H1 (cell line): ENCODE measurements at regions not wholly inside any gene's neighbourhood (a gene's known extent, or its start where the extent isn't known, plus 50 kb on each side); places are given as distances from the start of the nearest gene placed in this dataset.

Experiments
- CTCF ChIA-PET: fragments of 300-600 bp; sonication (Branson Sonifier 250); formaldehyde crosslinking; loops from one replicate; lab custom pipeline; 2021; ENCODE audit not compliant: partially characterized antibody; lab: Charles Lee
- POLR2A ChIA-PET: fragments of 300-600 bp; sonication (Branson Sonifier 250); formaldehyde crosslinking; loops from one replicate; lab custom pipeline; 2021; ENCODE audit warnings: inconsistent platforms; ENCODE audit not compliant: partially characterized antibody; lab: Charles Lee
- DNase-seq, 2 experiments: peaks; one replicate each; pipeline versions ENCODE4 v3.0.0 to v3.0.0-alpha.2; 2010 to 2022; ENCODE audit warnings: low spot score in 2 of 2, low read depth in 1 of 2, mixed read lengths in 1 of 2
- FAIRE-seq: peaks from 2 replicates; lab custom pipeline; 2011; peaks lifted over from hg19 to GRCh38; lab: Jason Lieb, UNC
- H2AFZ ChIP-seq: 2 replicates; pipeline ENCODE4 v1.8.1; 2012; ENCODE audit warnings: low read length, inconsistent platforms
- H2AK5ac ChIP-seq: 2 replicates; pipeline ENCODE4 v1.6.1; 2013; ENCODE audit warnings: low read depth, low read length
- H2BK120ac ChIP-seq: replicated peaks from 2 replicates; pipeline ENCODE3; 2013; ENCODE audit warnings: low read depth, low read length, inconsistent platforms
- H2BK12ac ChIP-seq: 2 replicates; pipeline ENCODE4 v1.6.1; 2013; ENCODE audit warnings: low read depth, low read length
- H2BK15ac ChIP-seq: 2 replicates; pipeline ENCODE4 v1.6.1; 2013; ENCODE audit warnings: low read length
- H2BK20ac ChIP-seq: 2 replicates; pipeline ENCODE4 v1.6.1; 2013; ENCODE audit warnings: low read length
- H2BK5ac ChIP-seq: 2 replicates; pipeline ENCODE4 v1.6.1; 2013; ENCODE audit warnings: low read depth, low read length
- H3K14ac ChIP-seq: 2 replicates; pipeline ENCODE4 v1.6.1; 2013; ENCODE audit warnings: inconsistent platforms; ENCODE audit not compliant: insufficient read length
- H3K18ac ChIP-seq: 2 replicates; pipeline ENCODE4 v1.6.1; 2013; ENCODE audit warnings: low read length; ENCODE audit errors: extremely low read depth
- H3K23ac ChIP-seq: 2 replicates; pipeline ENCODE4 v1.6.1; 2013; ENCODE audit warnings: inconsistent platforms; ENCODE audit not compliant: insufficient read length
- H3K23me2 ChIP-seq: 2 replicates; pipeline ENCODE4 v1.6.1; 2013; ENCODE audit warnings: low read depth, low read length
- H3K27ac ChIP-seq: 2 replicates; pipeline ENCODE4 v1.6.1; 2011; ENCODE audit warnings: low read depth, low read length, inconsistent platforms
- H3K27me3 ChIP-seq, 4 experiments: replicated peaks in 1 of 4; 1 replicate in 1 of 4; 2 replicates in 3 of 4; pipeline versions ENCODE4 v1.6.1 to v1.8.1; 2011 to 2013; ENCODE audit warnings: low read length in 3 of 4, mild to moderate bottlenecking in 3 of 4, inconsistent platforms in 2 of 4, mixed read lengths in 2 of 4, moderate library complexity in 1 of 4; ENCODE audit not compliant: control insufficient read depth in 3 of 4, insufficient read depth in 3 of 4; ENCODE audit errors: extremely low read depth in 1 of 4
- H3K36me3 ChIP-seq, 4 experiments: 2 replicates each; pipeline versions ENCODE4 v1.6.1 to v1.8.1; 2011 to 2013; ENCODE audit warnings: mild to moderate bottlenecking in 4 of 4, low read length in 3 of 4, moderate library complexity in 2 of 4, control low read depth in 1 of 4, inconsistent platforms in 1 of 4; ENCODE audit not compliant: insufficient read depth in 4 of 4, control insufficient read depth in 2 of 4
- H3K4ac ChIP-seq: replicated peaks from 2 replicates; pipeline ENCODE3; 2013; ENCODE audit warnings: low read length, low read depth, mixed read lengths, inconsistent platforms; ENCODE audit not compliant: insufficient read length
- H3K4me1 ChIP-seq, 4 experiments: replicated peaks in 1 of 4; 1 replicate in 1 of 4; 2 replicates in 3 of 4; pipeline versions ENCODE4 v1.6.1 to v1.8.1; 2011 to 2013; ENCODE audit warnings: low read length in 3 of 4, inconsistent platforms in 2 of 4, mixed read lengths in 1 of 4; ENCODE audit not compliant: insufficient read depth in 4 of 4, control insufficient read depth in 3 of 4
- H3K4me2 ChIP-seq, 2 experiments: 2 replicates each; pipeline versions ENCODE4 v1.6.1 to v1.8.1; 2011 to 2013; ENCODE audit warnings: low read depth in 2 of 2, low read length in 2 of 2, control low read depth in 1 of 2, inconsistent platforms in 1 of 2, mild to moderate bottlenecking in 1 of 2; ENCODE audit not compliant: insufficient read depth in 1 of 2
- H3K4me3 ChIP-seq, 4 experiments: fragments of 200-600, 300-600 bp in 1 of 4; sonication (generic), shearing (Covaris generic), sonication (Bioruptor Twin) in 1 of 4; 2 replicates each; pipeline versions ENCODE4 v1.5.1 to v1.8.1; 2011 to 2016; ENCODE audit warnings: low read length in 4 of 4, low read depth in 3 of 4, control low read depth in 2 of 4, inconsistent platforms in 2 of 4, mild to moderate bottlenecking in 2 of 4, mixed read lengths in 1 of 4, moderate library complexity in 1 of 4; ENCODE audit not compliant: insufficient read depth in 2 of 4; ENCODE audit errors: extremely low read depth in 1 of 4
- H3K56ac ChIP-seq: replicated peaks from 2 replicates; pipeline ENCODE3; 2013; ENCODE audit warnings: low read depth, mild to moderate bottlenecking, mixed read lengths, low read length, inconsistent platforms; ENCODE audit not compliant: insufficient read length
- H3K79me1 ChIP-seq: 2 replicates; pipeline ENCODE4 v1.6.1; 2013; ENCODE audit warnings: low read depth, low read length, control low read depth
- H3K79me2 ChIP-seq, 2 experiments: 2 replicates each; pipeline versions ENCODE4 v1.6.1 to v1.8.1; 2012 to 2013; ENCODE audit warnings: low read length in 2 of 2, mild to moderate bottlenecking in 2 of 2, inconsistent platforms in 1 of 2; ENCODE audit not compliant: insufficient read depth in 2 of 2, control insufficient read depth in 1 of 2
- H3K9ac ChIP-seq, 4 experiments: replicated peaks in 1 of 4; 1 replicate in 1 of 4; 2 replicates in 3 of 4; pipeline versions ENCODE4 v1.6.1 to v1.8.1; 2011 to 2013; ENCODE audit warnings: low read depth in 3 of 4, low read length in 3 of 4, control low read depth in 2 of 4, mild to moderate bottlenecking in 2 of 4, moderate library complexity in 2 of 4, inconsistent platforms in 1 of 4; ENCODE audit errors: extremely low read depth in 1 of 4
- H3K9me3 ChIP-seq, 2 experiments: 2 replicates each; pipeline versions ENCODE4 v1.6.1 to v1.8.1; 2012 to 2013; ENCODE audit warnings: mild to moderate bottlenecking in 2 of 2, moderate library complexity in 2 of 2, control low read depth in 1 of 2, inconsistent platforms in 1 of 2, low read depth in 1 of 2, low read length in 1 of 2, mixed read lengths in 1 of 2; ENCODE audit not compliant: insufficient read depth in 2 of 2
- H4K20me1 ChIP-seq, 2 experiments: replicated peaks in 1 of 2; 2 replicates each; pipeline versions ENCODE3 to v1.8.1; 2011 to 2013; ENCODE audit warnings: inconsistent platforms in 2 of 2, low read length in 2 of 2, mild to moderate bottlenecking in 1 of 2; ENCODE audit not compliant: insufficient read depth in 2 of 2, control insufficient read depth in 1 of 2
- H4K5ac ChIP-seq: 2 replicates; pipeline ENCODE4 v1.6.1; 2013; ENCODE audit warnings: low read length, low read depth, mixed read lengths, inconsistent platforms; ENCODE audit not compliant: insufficient read length
- H4K8ac ChIP-seq: 2 replicates; pipeline ENCODE4 v1.8.0; 2013; ENCODE audit warnings: mild to moderate bottlenecking, moderate library complexity, low read length, inconsistent platforms; ENCODE audit not compliant: insufficient read depth; ENCODE audit errors: extremely low read depth
- H4K91ac ChIP-seq: replicated peaks from 2 replicates; pipeline ENCODE3; 2013; ENCODE audit warnings: low read length, mixed read lengths, inconsistent platforms; ENCODE audit not compliant: insufficient read length
- CBX8 ChIP-seq: fragments of 300-800, 300-1000 bp; sonication (generic); IDR thresholded peaks from 2 replicates; pipeline ENCODE4 v1.7.1; 2016; ENCODE audit warnings: low read depth, low read length, borderline replicate concordance
- JUN ChIP-seq: IDR thresholded peaks from 2 replicates; pipeline ENCODE4 v1.6.1; 2011; ENCODE audit warnings: low read depth, mild to moderate bottlenecking, improper control_type of control experiment, low read length
- WGBS, 2 experiments: shearing (Covaris generic) in 1 of 2; methylation state at CpG; one replicate each; pipeline versions ENCODE4 v1.1.6 to v1.1.7; 2013 to 2015; ENCODE audit warnings: low lambda C conversion rate in 2 of 2, mixed read lengths in 2 of 2, inconsistent platforms in 1 of 2, low coverage in 1 of 2, missing lambda C conversion rate in 1 of 2; ENCODE audit not compliant: insufficient replicate concordance in 2 of 2, insufficient coverage in 1 of 2, insufficient read length in 1 of 2; ENCODE audit errors: extremely low coverage in 1 of 2, missing lambda C conversion rate in 1 of 2; 5-methylcytosine and 5-hydroxymethylcytosine counted together

GRCh38 chr1:93740157-93740556, 58.5 kb upstream of the BCAR3 start:
- Histone ChIP-seq H4K91ac (peak overlapping the region; percentile 22), H3K9ac (no peak overlapping the region), H4K8ac (no peak overlapping the region), H2BK15ac (peak overlapping the region; percentile 12; the same call in 1 of the 2 replicates), H2BK120ac (no peak overlapping the region), H3K9me3 (no peaks in the 10 kb centered on the region), H3K4me1 (no peaks in the 10 kb centered on the region), H3K14ac (no peak overlapping the region), H2BK12ac (no peak overlapping the region), H3K4me2 (no peak overlapping the region), H3K4ac (no peak overlapping the region), H3K27me3 (no peaks in the 10 kb centered on the region), H4K20me1 (no peaks in the 10 kb centered on the region), H2BK5ac (no peak overlapping the region), H3K36me3 (no peaks in the 10 kb centered on the region), H3K27ac (no peak overlapping the region), H2AK5ac (no peak overlapping the region), H3K23ac (no peak overlapping the region), H2BK20ac (no peak overlapping the region), H2AFZ (no peak overlapping the region), H4K5ac (no peak overlapping the region), H3K79me2 (no peaks in the 10 kb centered on the region), H3K18ac (no peak overlapping the region), H3K79me1 (no peaks in the 10 kb centered on the region), H3K56ac (no peak overlapping the region), H3K23me2 (no peaks in the 10 kb centered on the region), H3K4me3 (no peak overlapping the region)
- CTCF ChIA-PET, result interaction anchor here (0.7 to 1.5 kb wide), 9 partner anchors 10 to 111 kb away, joined by 3 to 4 read pairs (median 3); no protein-coding TSS in a partner anchor
- DNase-seq, result no peak
- POLR2A ChIA-PET, result interaction anchor here (0.6 kb wide), 1 partner anchor 105 kb away, joined by 3 read pairs; no protein-coding TSS in a partner anchor
- TF ChIP-seq JUN, result no peak
- no peak for TF ChIP-seq CBX8
- 88% methylated on average over 3 of the region's 3 CpGs; no CpG with 5 or more reads in 1 of the 2 experiments for WGBS, 2 experiments
- no peak for FAIRE-seq
